Endodermal cell (in vitro differentiated cells): ENCODE measurements at regions not wholly inside any gene's neighbourhood (a gene's known extent, or its start where the extent isn't known, plus 50 kb on each side); places are given as distances from the start of the nearest gene placed in this dataset.
"Not testable (repeated sequence)": the region's sequence is repeated elsewhere in the genome, so short reads cannot be mapped to it uniquely, and the experiment has no call there.

Experiments used
- DNase-seq: peaks from one replicate; pipeline ENCODE4 v3.0.0-alpha.2; 2017
- H3K27ac ChIP-seq: 2 replicates; pipeline ENCODE4 v1.5.1; 2013; ENCODE audit warnings: mild to moderate bottlenecking, low read depth, low read length, moderate library complexity
- H3K27me3 ChIP-seq: 2 replicates; pipeline ENCODE4 v1.6.1; 2013; ENCODE audit warnings: mild to moderate bottlenecking, low read length, moderate library complexity; ENCODE audit not compliant: insufficient read depth, control insufficient read depth, poor library complexity, severe bottlenecking
- H3K36me3 ChIP-seq: 2 replicates; pipeline ENCODE4 v1.7.0; 2013; ENCODE audit warnings: mild to moderate bottlenecking, low read length, moderate library complexity; ENCODE audit not compliant: control insufficient read depth, insufficient read depth
- H3K4me1 ChIP-seq: one replicate; pipeline ENCODE4 v1.7.0; 2013; ENCODE audit warnings: low read length; ENCODE audit not compliant: control insufficient read depth, insufficient read depth
- H3K4me3 ChIP-seq: 2 replicates; pipeline ENCODE4 v1.5.1; 2013; ENCODE audit warnings: mild to moderate bottlenecking, low read length, moderate library complexity
- H3K9ac ChIP-seq: 2 replicates; pipeline ENCODE4 v1.6.1; 2013; ENCODE audit warnings: mild to moderate bottlenecking, low read length, moderate library complexity; ENCODE audit not compliant: poor library complexity, severe bottlenecking; ENCODE audit errors: extremely low read depth
- H3K9me3 ChIP-seq: 2 replicates; pipeline ENCODE4 v1.6.1; 2013; ENCODE audit warnings: mild to moderate bottlenecking, low read length, moderate library complexity; ENCODE audit not compliant: control insufficient read depth
- H3K27ac Mint-ChIP-seq: 2 replicates; pipeline ENCODE4 v1.8.0; 2020; ENCODE audit warnings: mixed read lengths
- H3K27me3 Mint-ChIP-seq: 2 replicates; pipeline ENCODE4 v1.8.0; 2021; ENCODE audit warnings: mild to moderate bottlenecking, mixed read lengths; ENCODE audit not compliant: insufficient read depth
- H3K36me3 Mint-ChIP-seq: 2 replicates; pipeline ENCODE4 v1.8.0; 2020; ENCODE audit warnings: low read depth, mixed read lengths
- H3K4me1 Mint-ChIP-seq: 2 replicates; pipeline ENCODE4 v1.8.0; 2020; ENCODE audit warnings: mixed read lengths
- H3K4me3 Mint-ChIP-seq: 2 replicates; pipeline ENCODE4 v1.8.0; 2020; ENCODE audit warnings: mild to moderate bottlenecking, moderate library complexity, mixed read lengths
- H3K9me3 Mint-ChIP-seq: 2 replicates; pipeline ENCODE4 v1.8.0; 2020; ENCODE audit warnings: mild to moderate bottlenecking, mixed read lengths
- WGBS, 2 experiments: methylation state at CpG; one replicate each; pipeline versions ENCODE4 v1.1.5 to v1.1.7; 2013; ENCODE audit warnings: missing lambda C conversion rate in 2 of 2, mixed read lengths in 1 of 2; ENCODE audit not compliant: insufficient coverage in 1 of 2, insufficient read length in 1 of 2; 5-methylcytosine and 5-hydroxymethylcytosine counted together
- TF ChIP-seq, protein P1 (sequence below): fragments of 200-600 bp; sonication (generic); conservative IDR thresholded peaks from 2 replicates; pipeline ENCODE4 v1.5.0; 2021; ENCODE audit warnings: antibody characterized with exemption, mild to moderate bottlenecking

DNA sequence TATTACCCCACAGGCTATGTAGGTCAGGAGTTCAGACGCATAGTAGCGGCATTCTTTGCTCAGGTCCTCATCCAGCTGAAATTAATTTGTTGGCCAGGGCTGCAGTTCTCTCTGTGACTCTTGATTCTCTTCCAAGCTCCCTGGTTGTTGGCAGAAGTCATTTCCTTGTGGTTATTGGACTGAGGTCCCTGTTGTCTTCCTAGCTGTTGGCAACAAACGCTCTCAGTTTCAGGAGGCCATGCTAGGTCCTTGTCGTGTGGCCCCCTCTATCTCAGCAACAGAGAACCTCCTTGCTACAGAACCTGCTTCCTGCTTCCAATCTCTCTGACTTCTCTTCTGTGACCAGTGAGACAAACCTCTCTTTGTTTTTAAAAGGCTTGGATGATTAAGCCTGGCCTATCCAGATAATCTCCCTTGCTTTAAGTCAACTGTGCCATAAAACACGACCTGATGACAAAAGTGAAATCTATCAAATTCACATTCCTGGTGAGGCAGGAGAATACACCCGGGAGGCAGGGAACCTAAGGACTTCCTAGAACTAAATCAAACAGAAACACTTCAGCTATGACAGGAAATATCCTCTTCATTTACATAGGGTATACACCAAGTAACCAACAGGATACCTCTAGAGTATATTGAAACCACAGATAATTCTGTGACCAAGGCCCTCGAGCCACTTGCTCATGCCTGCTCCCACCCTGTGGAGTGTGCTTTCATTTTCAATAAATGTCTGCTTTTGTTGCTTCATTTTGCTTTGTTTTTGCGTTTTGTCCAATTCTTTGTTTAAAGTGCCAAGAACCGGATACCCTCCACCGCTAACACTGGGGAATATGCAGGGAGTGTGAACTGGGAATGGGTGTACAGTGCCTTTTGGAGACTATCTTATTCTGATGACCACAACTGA is 196.0 kb downstream of the BTBD3 start:
- H3K4me1 ChIP-seq = peaks cover 4% of the 10 kb centered on the region
- H3K27ac Mint-ChIP-seq = peak overlapping the region; percentile 54

DNA sequence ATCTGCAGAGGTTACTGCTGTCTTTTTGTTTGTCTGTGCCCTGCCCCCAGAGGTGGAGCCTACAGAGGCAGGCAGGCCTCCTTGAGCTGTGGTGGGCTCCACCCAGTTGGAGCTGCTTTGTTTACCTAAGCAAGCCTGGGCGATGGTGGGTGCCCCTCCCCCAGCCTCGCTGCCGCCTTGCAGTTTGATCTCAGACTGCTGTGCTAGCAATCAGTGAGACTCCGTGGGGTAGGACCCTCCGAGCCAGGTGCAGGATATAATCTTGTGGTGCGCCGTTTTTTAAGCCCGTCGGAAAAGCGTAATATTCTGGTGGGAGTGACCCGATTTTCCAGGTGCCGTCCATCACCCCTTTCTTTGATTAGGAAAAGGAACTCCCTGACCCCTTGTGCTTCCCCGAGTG is 211.4 kb downstream of the BTBD3 start:
- not testable (repeated sequence) for H3K9me3 Mint-ChIP-seq, H3K4me3 ChIP-seq, H3K4me1 Mint-ChIP-seq, DNase-seq, H3K4me3 Mint-ChIP-seq, H3K36me3 Mint-ChIP-seq, H3K27ac ChIP-seq, H3K36me3 ChIP-seq, H3K4me1 ChIP-seq, H3K9ac ChIP-seq, H3K27me3 ChIP-seq, H3K27me3 Mint-ChIP-seq, H3K9me3 ChIP-seq
- H3K27ac Mint-ChIP-seq = peak overlapping the region; percentile 58
- WGBS, 2 experiments = 63% methylated on average over 13 of the region's 13 CpGs; no CpG with 5 or more reads in 1 of the 2 experiments

More for the DNA sequence above, 196.0 kb downstream of the BTBD3 start:
- 95 to 97% methylated on average over 4 to 9 of the region's 10 CpGs for WGBS, 2 experiments
- Histone ChIP-seq H3K27ac (no peak overlapping the region), H3K36me3 (no peaks in the 10 kb centered on the region), H3K9ac (no peak overlapping the region), H3K9me3 (no peaks in the 10 kb centered on the region), H3K4me3 (no peak overlapping the region), H3K27me3 (no peaks in the 10 kb centered on the region)
- no peak for DNase-seq
- H3K27me3 Mint-ChIP-seq = no peaks in the 10 kb centered on the region
- H3K4me1 Mint-ChIP-seq = peaks cover 8% of the 10 kb centered on the region
- TF ChIP-seq, protein P1, sequence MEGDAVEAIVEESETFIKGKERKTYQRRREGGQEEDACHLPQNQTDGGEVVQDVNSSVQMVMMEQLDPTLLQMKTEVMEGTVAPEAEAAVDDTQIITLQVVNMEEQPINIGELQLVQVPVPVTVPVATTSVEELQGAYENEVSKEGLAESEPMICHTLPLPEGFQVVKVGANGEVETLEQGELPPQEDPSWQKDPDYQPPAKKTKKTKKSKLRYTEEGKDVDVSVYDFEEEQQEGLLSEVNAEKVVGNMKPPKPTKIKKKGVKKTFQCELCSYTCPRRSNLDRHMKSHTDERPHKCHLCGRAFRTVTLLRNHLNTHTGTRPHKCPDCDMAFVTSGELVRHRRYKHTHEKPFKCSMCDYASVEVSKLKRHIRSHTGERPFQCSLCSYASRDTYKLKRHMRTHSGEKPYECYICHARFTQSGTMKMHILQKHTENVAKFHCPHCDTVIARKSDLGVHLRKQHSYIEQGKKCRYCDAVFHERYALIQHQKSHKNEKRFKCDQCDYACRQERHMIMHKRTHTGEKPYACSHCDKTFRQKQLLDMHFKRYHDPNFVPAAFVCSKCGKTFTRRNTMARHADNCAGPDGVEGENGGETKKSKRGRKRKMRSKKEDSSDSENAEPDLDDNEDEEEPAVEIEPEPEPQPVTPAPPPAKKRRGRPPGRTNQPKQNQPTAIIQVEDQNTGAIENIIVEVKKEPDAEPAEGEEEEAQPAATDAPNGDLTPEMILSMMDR = no peak
- H3K9me3 Mint-ChIP-seq = no peaks in the 10 kb centered on the region
- no peaks in the 10 kb centered on the region for H3K36me3 Mint-ChIP-seq
- H3K4me3 Mint-ChIP-seq = no peak overlapping the region

DNA sequence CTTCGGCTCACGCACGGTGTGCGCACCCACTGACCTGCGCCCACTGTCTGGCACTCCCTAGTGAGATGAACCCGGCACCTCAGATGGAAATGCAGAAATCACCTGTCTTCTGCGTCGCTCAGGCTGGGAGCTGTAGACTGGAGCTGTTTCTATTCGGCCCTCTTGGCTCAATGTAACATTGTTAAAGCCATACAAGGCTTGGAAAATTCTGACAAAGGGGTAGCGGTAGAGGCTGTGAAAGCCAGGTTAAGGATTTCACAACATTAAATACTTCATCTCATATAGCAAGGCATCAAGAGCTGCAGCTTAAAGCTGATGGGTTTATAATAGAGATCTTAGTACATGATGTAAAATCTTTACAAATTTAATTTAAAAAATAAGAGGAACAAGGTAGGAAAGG is 211.8 kb downstream of the BTBD3 start:
- H3K4me1 ChIP-seq, H3K4me1 Mint-ChIP-seq, H3K27me3 ChIP-seq, H3K36me3 ChIP-seq, H3K27me3 Mint-ChIP-seq, H3K4me3 Mint-ChIP-seq, H3K9ac ChIP-seq, H3K9me3 Mint-ChIP-seq, H3K9me3 ChIP-seq, H3K36me3 Mint-ChIP-seq, DNase-seq, H3K27ac ChIP-seq, H3K4me3 ChIP-seq: not testable (repeated sequence)
- WGBS, 2 experiments = 74 to 89% methylated on average over 5 to 10 of the region's 10 CpGs
- H3K27ac Mint-ChIP-seq = peak overlapping the region; percentile 58

DNA sequence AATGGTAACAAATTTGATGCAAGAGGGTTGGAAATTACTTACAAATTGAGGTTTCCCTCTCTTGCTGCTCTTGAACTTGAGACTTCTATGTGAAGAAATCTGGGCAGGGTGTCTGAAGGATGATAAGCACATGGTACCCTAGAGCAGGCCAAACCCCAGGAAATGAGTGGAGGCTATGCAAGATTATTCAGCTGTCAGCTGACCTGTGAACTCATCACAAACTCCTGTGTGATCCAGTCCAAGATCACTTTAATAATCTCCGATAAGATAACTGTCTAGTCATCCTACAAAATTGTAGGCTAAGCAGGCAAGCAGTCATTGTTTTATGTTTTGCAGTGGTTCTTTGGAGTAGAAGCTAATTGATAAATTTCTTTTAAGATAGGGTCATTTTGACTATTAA is 213.1 kb downstream of the BTBD3 start:
- H3K4me3 ChIP-seq = no peak overlapping the region
- no peak overlapping the region for H3K4me3 Mint-ChIP-seq
- no peak for DNase-seq
- no peak overlapping the region for H3K27ac ChIP-seq
- no peak overlapping the region for H3K27ac Mint-ChIP-seq
- no peaks in the 10 kb centered on the region for H3K27me3 ChIP-seq
- TF ChIP-seq, protein P1 = no peak
- no peak overlapping the region for H3K9ac ChIP-seq
- peaks cover 2% of the 10 kb centered on the region for H3K9me3 Mint-ChIP-seq
- H3K9me3 ChIP-seq = no peaks in the 10 kb centered on the region
- 89 to 100% methylated on average over 1 of the region's 1 CpG for WGBS, 2 experiments
- peaks cover 3% of the 10 kb centered on the region for H3K4me1 Mint-ChIP-seq
- H3K36me3 Mint-ChIP-seq = no peaks in the 10 kb centered on the region
- H3K36me3 ChIP-seq = no peaks in the 10 kb centered on the region
- H3K27me3 Mint-ChIP-seq = no peaks in the 10 kb centered on the region
- H3K4me1 ChIP-seq = no peaks in the 10 kb centered on the region
